ENCODE measurements at regions not wholly inside any gene's neighbourhood (a gene's known extent, or its start where the extent isn't known, plus 50 kb on each side); places are given as distances from the start of the nearest gene placed in this dataset.

DNA sequence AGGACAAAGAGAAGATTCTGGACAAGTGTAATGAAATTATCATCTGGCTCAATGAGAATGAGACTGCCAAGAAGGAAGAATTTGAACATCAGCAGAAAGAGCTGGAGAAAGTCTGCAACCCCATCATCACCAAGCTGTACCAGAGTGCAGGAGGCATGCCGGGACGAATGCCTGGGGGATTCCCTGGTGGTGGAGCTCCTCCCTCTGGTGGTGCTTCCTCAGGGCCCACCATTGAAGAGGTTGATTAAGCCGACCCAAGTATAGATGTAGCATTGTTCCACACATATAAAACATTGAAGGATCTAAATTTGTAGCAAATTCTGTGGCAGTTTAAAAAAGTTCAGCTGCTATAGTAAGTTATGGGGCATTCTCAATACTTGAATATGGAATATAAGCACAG, 174.3 kb upstream of the CCND2 start:
- Histone ChIP-seq H3K27me3 (ENCODE audit: control insufficient read depth in 2 of 2, insufficient read depth in 2 of 2, low read length in 2 of 2) (no peaks in the 10 kb centered on the region), H3K4me3 (replicated peaks in 1 of 3; ENCODE audit: insufficient read depth in 1 of 3, low read depth in 1 of 3, low read length in 3 of 3) (no peak overlapping the region), H3K9me3 (replicated peaks; ENCODE audit: control insufficient read depth, insufficient read depth, low read length) (no peaks in the 10 kb centered on the region), H3K9me1 (replicated peaks; ENCODE audit: control insufficient read depth, extremely low read depth, insufficient read depth, low read length) (no peaks in the 10 kb centered on the region), H3K4me2 (ENCODE audit: insufficient read depth, low read length) (no peak overlapping the region), H3K9ac (replicated peaks; ENCODE audit: extremely low read depth, insufficient read depth, low read length) (no peak overlapping the region), H4K20me1 (replicated peaks; ENCODE audit: control insufficient read depth, extremely low read depth, insufficient read depth, low read length) (no peaks in the 10 kb centered on the region), H2AFZ (ENCODE audit: low read depth, low read length) (no peak overlapping the region), H3K79me2 (ENCODE audit: control insufficient read depth, insufficient read depth, low read length) (no peaks in the 10 kb centered on the region), H3K27ac (ENCODE audit: insufficient read depth, low read depth, low read length) (no peak overlapping the region), H3K4me1 (ENCODE audit: control insufficient read depth, extremely low read depth, insufficient read depth, low read length) (no peaks in the 10 kb centered on the region), H3K36me3 (ENCODE audit: control insufficient read depth in 2 of 2, extremely low read depth in 1 of 2, insufficient read depth in 2 of 2, low read length in 2 of 2) (no peaks in the 10 kb centered on the region)
- ChIA-PET CTCF (no interaction called here), POLR2A (no interaction called here)
- BruUV-seq (replicated peaks): no TSS peak
- FAIRE-seq (no peak), DNase-seq (ENCODE audit: low read depth, low spot score) (no peak)
- intact Hi-C loops (cut with micrococcal nuclease): no loop called here
- TF ChIP-seq GATA2 (IDR thresholded peaks at IDR 0.05; ENCODE audit: insufficient read depth, insufficient read length, low read depth, low read length): no peak
- TF ChIP-seq POLR2AphosphoS5 (IDR thresholded peaks at IDR 0.05; ENCODE audit: insufficient read depth, low read depth, low read length): no peak
- TF ChIP-seq FOS (IDR thresholded peaks at IDR 0.05; ENCODE audit: borderline replicate concordance, insufficient read depth, low read length): no peak
- TF ChIP-seq MYC (IDR thresholded peaks at IDR 0.05; ENCODE audit: low read depth, low read length): no peak
- no peak for TF ChIP-seq JUN (IDR thresholded peaks at IDR 0.05; ENCODE audit: borderline replicate concordance, insufficient read depth, insufficient read length, low read depth)
- TF ChIP-seq, protein P1, sequence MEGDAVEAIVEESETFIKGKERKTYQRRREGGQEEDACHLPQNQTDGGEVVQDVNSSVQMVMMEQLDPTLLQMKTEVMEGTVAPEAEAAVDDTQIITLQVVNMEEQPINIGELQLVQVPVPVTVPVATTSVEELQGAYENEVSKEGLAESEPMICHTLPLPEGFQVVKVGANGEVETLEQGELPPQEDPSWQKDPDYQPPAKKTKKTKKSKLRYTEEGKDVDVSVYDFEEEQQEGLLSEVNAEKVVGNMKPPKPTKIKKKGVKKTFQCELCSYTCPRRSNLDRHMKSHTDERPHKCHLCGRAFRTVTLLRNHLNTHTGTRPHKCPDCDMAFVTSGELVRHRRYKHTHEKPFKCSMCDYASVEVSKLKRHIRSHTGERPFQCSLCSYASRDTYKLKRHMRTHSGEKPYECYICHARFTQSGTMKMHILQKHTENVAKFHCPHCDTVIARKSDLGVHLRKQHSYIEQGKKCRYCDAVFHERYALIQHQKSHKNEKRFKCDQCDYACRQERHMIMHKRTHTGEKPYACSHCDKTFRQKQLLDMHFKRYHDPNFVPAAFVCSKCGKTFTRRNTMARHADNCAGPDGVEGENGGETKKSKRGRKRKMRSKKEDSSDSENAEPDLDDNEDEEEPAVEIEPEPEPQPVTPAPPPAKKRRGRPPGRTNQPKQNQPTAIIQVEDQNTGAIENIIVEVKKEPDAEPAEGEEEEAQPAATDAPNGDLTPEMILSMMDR (IDR thresholded peaks at IDR 0.05; ENCODE audit: extremely low read depth in 1 of 2, insufficient read depth in 1 of 2, low read depth in 1 of 2, low read length in 2 of 2): no peak
- TF ChIP-seq, protein P2, sequence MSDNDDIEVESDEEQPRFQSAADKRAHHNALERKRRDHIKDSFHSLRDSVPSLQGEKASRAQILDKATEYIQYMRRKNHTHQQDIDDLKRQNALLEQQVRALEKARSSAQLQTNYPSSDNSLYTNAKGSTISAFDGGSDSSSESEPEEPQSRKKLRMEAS (IDR thresholded peaks at IDR 0.05; ENCODE audit: insufficient read depth, insufficient read length): no peak
- TF ChIP-seq EZH2 (IDR thresholded peaks at IDR 0.05; ENCODE audit: borderline replicate concordance, low read depth, low read length, severe bottlenecking): no peak
- no peak for TF ChIP-seq POLR2A (IDR thresholded peaks at IDR 0.05; ENCODE audit: low read depth, low read length)
- dilution Hi-C loops (cut with MboI; ENCODE audit: extremely low pct_ligation_motif_present, low sequenced_read_pairs): no loop called here

Measured in endothelial cell of umbilical vein (primary cell).